ENCODE measurements at regions not wholly inside any gene's neighbourhood (a gene's known extent, or its start where the extent isn't known, plus 50 kb on each side); places are given as distances from the start of the nearest gene placed in this dataset.

GRCh38 chr16:85331688-85332087 lies 219.4 kb upstream of the CIBAR2 start:
- ChIA-PET POLR2A (no interaction called here), CTCF (ENCODE audit: low intra/inter-chr PET ratio, low total read pairs) (interaction anchor here (1.5 to 2.7 kb wide), 2 partner anchors 34 to 57 kb away, joined by 6 to 20 read pairs; no protein-coding TSS in a partner anchor)
- no peak overlapping the region for H3K9ac ChIP-seq (ENCODE audit: insufficient read depth, low read depth, low read length)
- H3K27me3 ChIP-seq (ENCODE audit: control insufficient read depth in 1 of 2, insufficient read depth in 2 of 2, low read length in 2 of 2) = peaks cover 5 to 31% of the 10 kb centered on the region in 2 experiments
- no peak for ATAC-seq
- TF ChIP-seq DNMT3B (CRISPR knock-in tag; conservative IDR thresholded peaks at IDR 0.05) (no peak), HDAC2 (CRISPR knock-in tag; IDR thresholded peaks at IDR 0.05) (no peak), THAP7 (CRISPR knock-in tag; IDR thresholded peaks at IDR 0.05) (no peak), ZNF367 (CRISPR knock-in tag; IDR thresholded peaks at IDR 0.05; ENCODE audit: borderline replicate concordance) (no peak), NAIF1 (CRISPR knock-in tag; IDR thresholded peaks at IDR 0.05; ENCODE audit: borderline replicate concordance) (no peak), BRCA1 (CRISPR knock-in tag; IDR thresholded peaks at IDR 0.05) (no peak), ZNF253 (CRISPR knock-in tag; IDR thresholded peaks at IDR 0.05; ENCODE audit: borderline replicate concordance) (no peak), ZNF451 (CRISPR knock-in tag; IDR thresholded peaks at IDR 0.05) (no peak), ZMYM2 (CRISPR knock-in tag; IDR thresholded peaks at IDR 0.05) (no peak), ZMYM3 (CRISPR knock-in tag; IDR thresholded peaks at IDR 0.05) (no peak), SP5 (CRISPR knock-in tag; IDR thresholded peaks at IDR 0.05; ENCODE audit: borderline replicate concordance, low read depth) (no peak), FOXO1 (CRISPR knock-in tag; IDR thresholded peaks at IDR 0.05) (no peak), ESRRA (CRISPR knock-in tag; IDR thresholded peaks at IDR 0.05; ENCODE audit: low read depth) (no peak), SOX6 (IDR thresholded peaks at IDR 0.05) (no peak), SOX6 (CRISPR knock-in tag; IDR thresholded peaks at IDR 0.05) (no peak)
- TF ChIP-seq, protein P1, sequence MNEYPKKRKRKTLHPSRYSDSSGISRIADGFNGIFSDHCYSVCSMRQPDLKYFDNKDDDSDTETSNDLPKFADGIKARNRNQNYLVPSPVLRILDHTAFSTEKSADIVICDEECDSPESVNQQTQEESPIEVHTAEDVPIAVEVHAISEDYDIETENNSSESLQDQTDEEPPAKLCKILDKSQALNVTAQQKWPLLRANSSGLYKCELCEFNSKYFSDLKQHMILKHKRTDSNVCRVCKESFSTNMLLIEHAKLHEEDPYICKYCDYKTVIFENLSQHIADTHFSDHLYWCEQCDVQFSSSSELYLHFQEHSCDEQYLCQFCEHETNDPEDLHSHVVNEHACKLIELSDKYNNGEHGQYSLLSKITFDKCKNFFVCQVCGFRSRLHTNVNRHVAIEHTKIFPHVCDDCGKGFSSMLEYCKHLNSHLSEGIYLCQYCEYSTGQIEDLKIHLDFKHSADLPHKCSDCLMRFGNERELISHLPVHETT (CRISPR knock-in tag; conservative IDR thresholded peaks at IDR 0.05) = no peak
- TF ChIP-seq, protein P2, sequence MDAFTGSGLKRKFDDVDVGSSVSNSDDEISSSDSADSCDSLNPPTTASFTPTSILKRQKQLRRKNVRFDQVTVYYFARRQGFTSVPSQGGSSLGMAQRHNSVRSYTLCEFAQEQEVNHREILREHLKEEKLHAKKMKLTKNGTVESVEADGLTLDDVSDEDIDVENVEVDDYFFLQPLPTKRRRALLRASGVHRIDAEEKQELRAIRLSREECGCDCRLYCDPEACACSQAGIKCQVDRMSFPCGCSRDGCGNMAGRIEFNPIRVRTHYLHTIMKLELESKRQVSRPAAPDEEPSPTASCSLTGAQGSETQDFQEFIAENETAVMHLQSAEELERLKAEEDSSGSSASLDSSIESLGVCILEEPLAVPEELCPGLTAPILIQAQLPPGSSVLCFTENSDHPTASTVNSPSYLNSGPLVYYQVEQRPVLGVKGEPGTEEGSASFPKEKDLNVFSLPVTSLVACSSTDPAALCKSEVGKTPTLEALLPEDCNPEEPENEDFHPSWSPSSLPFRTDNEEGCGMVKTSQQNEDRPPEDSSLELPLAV (CRISPR knock-in tag; conservative IDR thresholded peaks at IDR 0.05; ENCODE audit: low read depth) = no peak
- TF ChIP-seq, protein P3, sequence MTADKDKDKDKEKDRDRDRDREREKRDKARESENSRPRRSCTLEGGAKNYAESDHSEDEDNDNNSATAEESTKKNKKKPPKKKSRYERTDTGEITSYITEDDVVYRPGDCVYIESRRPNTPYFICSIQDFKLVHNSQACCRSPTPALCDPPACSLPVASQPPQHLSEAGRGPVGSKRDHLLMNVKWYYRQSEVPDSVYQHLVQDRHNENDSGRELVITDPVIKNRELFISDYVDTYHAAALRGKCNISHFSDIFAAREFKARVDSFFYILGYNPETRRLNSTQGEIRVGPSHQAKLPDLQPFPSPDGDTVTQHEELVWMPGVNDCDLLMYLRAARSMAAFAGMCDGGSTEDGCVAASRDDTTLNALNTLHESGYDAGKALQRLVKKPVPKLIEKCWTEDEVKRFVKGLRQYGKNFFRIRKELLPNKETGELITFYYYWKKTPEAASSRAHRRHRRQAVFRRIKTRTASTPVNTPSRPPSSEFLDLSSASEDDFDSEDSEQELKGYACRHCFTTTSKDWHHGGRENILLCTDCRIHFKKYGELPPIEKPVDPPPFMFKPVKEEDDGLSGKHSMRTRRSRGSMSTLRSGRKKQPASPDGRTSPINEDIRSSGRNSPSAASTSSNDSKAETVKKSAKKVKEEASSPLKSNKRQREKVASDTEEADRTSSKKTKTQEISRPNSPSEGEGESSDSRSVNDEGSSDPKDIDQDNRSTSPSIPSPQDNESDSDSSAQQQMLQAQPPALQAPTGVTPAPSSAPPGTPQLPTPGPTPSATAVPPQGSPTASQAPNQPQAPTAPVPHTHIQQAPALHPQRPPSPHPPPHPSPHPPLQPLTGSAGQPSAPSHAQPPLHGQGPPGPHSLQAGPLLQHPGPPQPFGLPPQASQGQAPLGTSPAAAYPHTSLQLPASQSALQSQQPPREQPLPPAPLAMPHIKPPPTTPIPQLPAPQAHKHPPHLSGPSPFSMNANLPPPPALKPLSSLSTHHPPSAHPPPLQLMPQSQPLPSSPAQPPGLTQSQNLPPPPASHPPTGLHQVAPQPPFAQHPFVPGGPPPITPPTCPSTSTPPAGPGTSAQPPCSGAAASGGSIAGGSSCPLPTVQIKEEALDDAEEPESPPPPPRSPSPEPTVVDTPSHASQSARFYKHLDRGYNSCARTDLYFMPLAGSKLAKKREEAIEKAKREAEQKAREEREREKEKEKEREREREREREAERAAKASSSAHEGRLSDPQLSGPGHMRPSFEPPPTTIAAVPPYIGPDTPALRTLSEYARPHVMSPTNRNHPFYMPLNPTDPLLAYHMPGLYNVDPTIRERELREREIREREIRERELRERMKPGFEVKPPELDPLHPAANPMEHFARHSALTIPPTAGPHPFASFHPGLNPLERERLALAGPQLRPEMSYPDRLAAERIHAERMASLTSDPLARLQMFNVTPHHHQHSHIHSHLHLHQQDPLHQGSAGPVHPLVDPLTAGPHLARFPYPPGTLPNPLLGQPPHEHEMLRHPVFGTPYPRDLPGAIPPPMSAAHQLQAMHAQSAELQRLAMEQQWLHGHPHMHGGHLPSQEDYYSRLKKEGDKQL (CRISPR knock-in tag; IDR thresholded peaks at IDR 0.05; ENCODE audit: low read depth) = no peak
- no TSS peak for BruUV-seq (replicated peaks)
- intact Hi-C loops (cut with micrococcal nuclease; ENCODE audit: unreplicated experiment) (loop anchor here (2.0 kb wide), 2 partner anchors 15 to 57 kb away; no protein-coding TSS in a partner anchor), in situ Hi-C loops (cut with HindIII; ENCODE audit: extremely low pct_ligation_motif_present, low pct_unique_long_range_greater_than_20kb) (no loop called here)
- H3K4me3 ChIP-seq (replicated peaks in 1 of 3; ENCODE audit: insufficient read depth in 1 of 3, low read depth in 2 of 3, low read length in 3 of 3) = no peak overlapping the region
- H3K36me3 ChIP-seq (replicated peaks in 1 of 2; ENCODE audit: control insufficient read depth in 1 of 2, insufficient read depth in 2 of 2, low read length in 2 of 2) = no peaks in the 10 kb centered on the region
- no peak for DNase-seq (ENCODE audit: low spot score)
- WGBS (ENCODE audit: low lambda C conversion rate) = 76% methylated on average over 7 of the region's 7 CpGs
- no peak overlapping the region for H3K4me2 ChIP-seq (ENCODE audit: low read depth, low read length)
- peaks cover 54% of the 10 kb centered on the region for H3K4me1 ChIP-seq (ENCODE audit: insufficient read depth, low read length)
- H4K20me1 ChIP-seq (ENCODE audit: insufficient read depth, low read length) = peaks cover 16% of the 10 kb centered on the region; the same call in 1 of the 2 replicates
- no peak for FAIRE-seq
- no peaks in the 10 kb centered on the region for H3K9me3 ChIP-seq (ENCODE audit: low read length)
- no peak overlapping the region for H3K27ac ChIP-seq (ENCODE audit: extremely low read length, insufficient read depth, low read length)
- H3K79me2 ChIP-seq (ENCODE audit: insufficient read depth, low read length) = no peaks in the 10 kb centered on the region
- no peak overlapping the region for H2AFZ ChIP-seq (ENCODE audit: low read length)
